ENCODE measurements at regions not wholly inside any gene's neighbourhood (a gene's known extent, or its start where the extent isn't known, plus 50 kb on each side); places are given as distances from the start of the nearest gene placed in this dataset.

DNA sequence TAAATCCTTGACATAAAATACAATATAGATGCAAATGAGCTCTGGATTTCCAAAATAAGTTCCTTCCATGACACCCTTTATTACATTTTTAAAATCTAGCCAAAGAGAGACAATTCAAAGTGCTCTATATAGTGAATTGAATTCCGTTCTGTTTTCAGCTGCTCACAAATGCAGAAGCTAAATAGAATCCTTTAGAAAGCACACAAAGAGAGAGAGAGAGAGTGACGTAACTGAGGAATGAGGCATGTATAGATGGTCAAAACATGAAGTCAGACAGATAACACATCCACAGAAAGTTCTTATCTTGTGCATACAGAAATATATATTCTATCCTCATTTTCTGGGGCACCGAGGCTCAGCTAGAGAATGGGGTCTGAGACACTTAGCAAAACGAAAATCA, 344.7 kb upstream of the NETO1 start:
- Mint-ChIP-seq H3K36me3 (ENCODE audit: insufficient read depth in 1 of 3, low read depth in 3 of 3) (no peaks in the 10 kb centered on the region), H3K27me3 (ENCODE audit: low read depth) (no peaks in the 10 kb centered on the region), H3K4me3 (no peak overlapping the region; a peak in 1 of 5 replicates), H3K27ac (no peak overlapping the region), H3K9me3 (peaks cover 0 to 6% of the 10 kb centered on the region in 2 experiments; a peak in 3 of 5 replicates), H3K4me1 (no peaks in the 10 kb centered on the region)
- no peak overlapping the region for H3K9ac ChIP-seq (ENCODE audit: extremely low read depth, insufficient read length, low read length)
- H3K4me1 ChIP-seq (ENCODE audit: insufficient read depth, low read length), result no peaks in the 10 kb centered on the region
- no peaks in the 10 kb centered on the region for H3K23me2 ChIP-seq (ENCODE audit: insufficient read length, low read depth, low read length, poor library complexity, severe bottlenecking)
- no peak overlapping the region for H3K56ac ChIP-seq (ENCODE audit: insufficient read length, low read depth, low read length)
- no CpG with 5 or more reads among the region's 4 CpGs for WGBS (ENCODE audit: extremely low coverage, insufficient read length, low lambda C conversion rate)
- H2BK120ac ChIP-seq (ENCODE audit: low read depth, low read length, poor library complexity, severe bottlenecking), result no peak overlapping the region
- no peak overlapping the region for H2BK12ac ChIP-seq (ENCODE audit: insufficient read length, low read depth, low read length)
- H4K20me1 ChIP-seq (ENCODE audit: control insufficient read depth, insufficient read depth, insufficient read length), result no peaks in the 10 kb centered on the region
- H3K79me1 ChIP-seq (ENCODE audit: insufficient read depth, low read depth, low read length, poor library complexity, severe bottlenecking), result no peaks in the 10 kb centered on the region
- no peak overlapping the region for H3K4me2 ChIP-seq (ENCODE audit: insufficient read depth, insufficient read length, low read length)
- H3K18ac ChIP-seq (ENCODE audit: insufficient read length, low read depth, low read length), result no peak overlapping the region
- H3K79me2 ChIP-seq (ENCODE audit: insufficient read depth, low read length), result no peaks in the 10 kb centered on the region
- H2AFZ ChIP-seq (ENCODE audit: low read length), result no peak overlapping the region
- no peak overlapping the region for H4K5ac ChIP-seq (ENCODE audit: insufficient read length, low read depth, low read length)
- no peak overlapping the region for H2BK20ac ChIP-seq (ENCODE audit: low read depth, low read length, poor library complexity, severe bottlenecking)
- H3K27me3 ChIP-seq (ENCODE audit: insufficient read depth, low read length), result no peaks in the 10 kb centered on the region
- TF ChIP-seq, protein P1, sequence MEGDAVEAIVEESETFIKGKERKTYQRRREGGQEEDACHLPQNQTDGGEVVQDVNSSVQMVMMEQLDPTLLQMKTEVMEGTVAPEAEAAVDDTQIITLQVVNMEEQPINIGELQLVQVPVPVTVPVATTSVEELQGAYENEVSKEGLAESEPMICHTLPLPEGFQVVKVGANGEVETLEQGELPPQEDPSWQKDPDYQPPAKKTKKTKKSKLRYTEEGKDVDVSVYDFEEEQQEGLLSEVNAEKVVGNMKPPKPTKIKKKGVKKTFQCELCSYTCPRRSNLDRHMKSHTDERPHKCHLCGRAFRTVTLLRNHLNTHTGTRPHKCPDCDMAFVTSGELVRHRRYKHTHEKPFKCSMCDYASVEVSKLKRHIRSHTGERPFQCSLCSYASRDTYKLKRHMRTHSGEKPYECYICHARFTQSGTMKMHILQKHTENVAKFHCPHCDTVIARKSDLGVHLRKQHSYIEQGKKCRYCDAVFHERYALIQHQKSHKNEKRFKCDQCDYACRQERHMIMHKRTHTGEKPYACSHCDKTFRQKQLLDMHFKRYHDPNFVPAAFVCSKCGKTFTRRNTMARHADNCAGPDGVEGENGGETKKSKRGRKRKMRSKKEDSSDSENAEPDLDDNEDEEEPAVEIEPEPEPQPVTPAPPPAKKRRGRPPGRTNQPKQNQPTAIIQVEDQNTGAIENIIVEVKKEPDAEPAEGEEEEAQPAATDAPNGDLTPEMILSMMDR (conservative IDR thresholded peaks at IDR 0.05), result no peak
- H3T11ph ChIP-seq (ENCODE audit: low read length), result no peak overlapping the region
- no peak overlapping the region for H3K4ac ChIP-seq (ENCODE audit: low read depth, low read length)
- no peak for DNase-seq
- no peak overlapping the region for H2BK15ac ChIP-seq (ENCODE audit: low read depth, low read length)
- H3K23ac ChIP-seq (ENCODE audit: insufficient read length, low read depth, low read length), result no peak overlapping the region
- no peak overlapping the region for H4K91ac ChIP-seq (ENCODE audit: insufficient read length, low read depth, low read length)
- H3K14ac ChIP-seq (ENCODE audit: insufficient read depth, low read length), result no peak overlapping the region
- no peak overlapping the region for H2AK5ac ChIP-seq (ENCODE audit: insufficient read length, low read length)
- H3K27ac ChIP-seq (ENCODE audit: insufficient read length, low read depth, low read length), result no peak overlapping the region
- no peak overlapping the region for H4K8ac ChIP-seq (replicated peaks; ENCODE audit: insufficient read length, low read depth, low read length)
- H3K9me3 ChIP-seq (ENCODE audit: control insufficient read depth, low read depth, low read length), result no peaks in the 10 kb centered on the region
- no peak overlapping the region for H2BK5ac ChIP-seq (ENCODE audit: insufficient read length, low read length)

All from H9 (cell line).